ENCODE measurements at regions not wholly inside any gene's neighbourhood (a gene's known extent, or its start where the extent isn't known, plus 50 kb on each side); places are given as distances from the start of the nearest gene placed in this dataset.

DNA sequence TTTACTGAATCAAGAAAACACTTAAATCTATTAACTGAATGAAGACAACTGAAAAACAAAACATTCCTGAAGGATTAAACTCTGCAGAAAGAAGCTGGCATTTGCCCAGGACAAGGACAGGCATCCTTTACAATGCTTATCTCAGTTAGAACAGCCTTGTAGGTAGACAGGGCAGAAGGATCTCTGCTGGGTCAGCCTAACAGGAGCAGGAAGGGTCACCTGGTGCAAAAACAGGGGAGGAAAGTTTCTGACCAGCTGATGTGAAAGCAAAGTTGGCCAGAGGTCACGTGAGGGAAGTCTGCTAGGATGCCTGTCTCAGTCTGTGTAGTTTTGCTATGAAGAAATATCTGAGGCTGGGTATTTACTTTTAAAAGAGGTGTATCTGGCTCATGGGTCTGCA is 348.6 kb downstream of the ANAPC1 start:
- TF ChIP-seq, protein P1, sequence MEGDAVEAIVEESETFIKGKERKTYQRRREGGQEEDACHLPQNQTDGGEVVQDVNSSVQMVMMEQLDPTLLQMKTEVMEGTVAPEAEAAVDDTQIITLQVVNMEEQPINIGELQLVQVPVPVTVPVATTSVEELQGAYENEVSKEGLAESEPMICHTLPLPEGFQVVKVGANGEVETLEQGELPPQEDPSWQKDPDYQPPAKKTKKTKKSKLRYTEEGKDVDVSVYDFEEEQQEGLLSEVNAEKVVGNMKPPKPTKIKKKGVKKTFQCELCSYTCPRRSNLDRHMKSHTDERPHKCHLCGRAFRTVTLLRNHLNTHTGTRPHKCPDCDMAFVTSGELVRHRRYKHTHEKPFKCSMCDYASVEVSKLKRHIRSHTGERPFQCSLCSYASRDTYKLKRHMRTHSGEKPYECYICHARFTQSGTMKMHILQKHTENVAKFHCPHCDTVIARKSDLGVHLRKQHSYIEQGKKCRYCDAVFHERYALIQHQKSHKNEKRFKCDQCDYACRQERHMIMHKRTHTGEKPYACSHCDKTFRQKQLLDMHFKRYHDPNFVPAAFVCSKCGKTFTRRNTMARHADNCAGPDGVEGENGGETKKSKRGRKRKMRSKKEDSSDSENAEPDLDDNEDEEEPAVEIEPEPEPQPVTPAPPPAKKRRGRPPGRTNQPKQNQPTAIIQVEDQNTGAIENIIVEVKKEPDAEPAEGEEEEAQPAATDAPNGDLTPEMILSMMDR (IDR thresholded peaks at IDR 0.05; ENCODE audit: poor library complexity): no peak
- no peak for TF ChIP-seq EZH2phosphoT487 (IDR thresholded peaks at IDR 0.05; ENCODE audit: low read depth, severe bottlenecking, unreplicated experiment)
